Activated B cell treated with CpG ODN at 0.5 μM for 24 hours (primary cell): ENCODE measurements at regions not wholly inside any gene's neighbourhood (a gene's known extent, or its start where the extent isn't known, plus 50 kb on each side); places are given as distances from the start of the nearest gene placed in this dataset.

ENCODE experiments used
- ATAC-seq: fragments of 200-7000 bp; cut with Tn5 transposase; one replicate; pipeline ENCODE4 v1.10.0; 2021; ENCODE audit warnings: low read depth, mild to moderate bottlenecking, moderate library complexity
- CTCF ChIA-PET: fragments of 350-600 bp; sonication (Branson Sonifier 250); formaldehyde crosslinking; loops from one replicate; lab custom pipeline; 2021; ENCODE audit warnings: antibody characterized with exemption; lab: Charles Lee
- POLR2A ChIA-PET: fragments of 350-600 bp; sonication (Branson Sonifier 250); formaldehyde crosslinking; loops from one replicate; lab custom pipeline; 2021; ENCODE audit warnings: antibody characterized with exemption; lab: Charles Lee
- DNase-seq: peaks from one replicate; pipeline ENCODE4 v3.0.0; 2022
- H3K27ac Mint-ChIP-seq: one replicate; pipeline ENCODE4 v1.8.0; 2020; ENCODE audit warnings: mixed read lengths
- H3K27me3 Mint-ChIP-seq: one replicate; pipeline ENCODE4 v1.8.0; 2021; ENCODE audit warnings: mixed read lengths
- H3K36me3 Mint-ChIP-seq: one replicate; pipeline ENCODE4 v1.8.0; 2021; ENCODE audit warnings: low read depth, mixed read lengths
- H3K4me1 Mint-ChIP-seq: one replicate; pipeline ENCODE4 v1.8.0; 2021; ENCODE audit warnings: mixed read lengths
- H3K4me3 Mint-ChIP-seq: one replicate; pipeline ENCODE4 v1.8.0; 2020; ENCODE audit warnings: mild to moderate bottlenecking, mixed read lengths
- H3K9me3 Mint-ChIP-seq: one replicate; pipeline ENCODE4 v1.8.0; 2020; ENCODE audit warnings: mixed read lengths
- intact Hi-C: fragments of 100-400 bp; cut with micrococcal nuclease; formaldehyde crosslinking; loops from one replicate; pipeline ENCODE4 v1.15.1; 2024
- TF ChIP-seq, protein P1 (sequence below): fragments of 200-600 bp; IDR thresholded peaks from one replicate; pipeline ENCODE4 v1.8.0; 2022; ENCODE audit warnings: antibody characterized with exemption, mild to moderate bottlenecking

DNA sequence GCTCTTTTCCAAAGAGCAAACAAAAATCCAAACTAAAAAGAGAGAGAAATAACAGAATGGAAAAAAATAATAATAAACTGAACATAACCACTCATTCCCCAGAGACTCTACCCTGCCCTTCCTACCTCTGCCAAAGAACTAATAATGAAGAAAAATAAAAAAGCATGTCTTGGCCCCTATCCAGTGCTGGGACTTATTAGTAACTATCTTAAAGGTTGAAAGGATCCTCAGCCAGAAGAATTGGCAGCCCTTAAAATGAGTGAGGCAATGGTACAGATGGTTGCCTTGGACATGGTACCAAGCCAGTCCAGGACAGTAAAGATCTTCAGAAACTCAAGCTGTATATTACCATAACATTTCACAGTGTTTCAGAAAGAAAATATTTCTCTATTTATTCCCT lies 279.3 kb downstream of the HACE1 start:
- POLR2A ChIA-PET, result no interaction called here
- no peak overlapping the region for H3K4me3 Mint-ChIP-seq
- H3K9me3 Mint-ChIP-seq, result peaks cover 3% of the 10 kb centered on the region
- ATAC-seq, result no peak
- no peaks in the 10 kb centered on the region for H3K27me3 Mint-ChIP-seq
- intact Hi-C loops, result no loop called here
- DNase-seq, result no peak
- no peak overlapping the region for H3K27ac Mint-ChIP-seq
- CTCF ChIA-PET, result no interaction called here
- H3K36me3 Mint-ChIP-seq, result no peaks in the 10 kb centered on the region
- H3K4me1 Mint-ChIP-seq, result no peaks in the 10 kb centered on the region
- TF ChIP-seq, protein P1, sequence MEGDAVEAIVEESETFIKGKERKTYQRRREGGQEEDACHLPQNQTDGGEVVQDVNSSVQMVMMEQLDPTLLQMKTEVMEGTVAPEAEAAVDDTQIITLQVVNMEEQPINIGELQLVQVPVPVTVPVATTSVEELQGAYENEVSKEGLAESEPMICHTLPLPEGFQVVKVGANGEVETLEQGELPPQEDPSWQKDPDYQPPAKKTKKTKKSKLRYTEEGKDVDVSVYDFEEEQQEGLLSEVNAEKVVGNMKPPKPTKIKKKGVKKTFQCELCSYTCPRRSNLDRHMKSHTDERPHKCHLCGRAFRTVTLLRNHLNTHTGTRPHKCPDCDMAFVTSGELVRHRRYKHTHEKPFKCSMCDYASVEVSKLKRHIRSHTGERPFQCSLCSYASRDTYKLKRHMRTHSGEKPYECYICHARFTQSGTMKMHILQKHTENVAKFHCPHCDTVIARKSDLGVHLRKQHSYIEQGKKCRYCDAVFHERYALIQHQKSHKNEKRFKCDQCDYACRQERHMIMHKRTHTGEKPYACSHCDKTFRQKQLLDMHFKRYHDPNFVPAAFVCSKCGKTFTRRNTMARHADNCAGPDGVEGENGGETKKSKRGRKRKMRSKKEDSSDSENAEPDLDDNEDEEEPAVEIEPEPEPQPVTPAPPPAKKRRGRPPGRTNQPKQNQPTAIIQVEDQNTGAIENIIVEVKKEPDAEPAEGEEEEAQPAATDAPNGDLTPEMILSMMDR, result no peak

DNA sequence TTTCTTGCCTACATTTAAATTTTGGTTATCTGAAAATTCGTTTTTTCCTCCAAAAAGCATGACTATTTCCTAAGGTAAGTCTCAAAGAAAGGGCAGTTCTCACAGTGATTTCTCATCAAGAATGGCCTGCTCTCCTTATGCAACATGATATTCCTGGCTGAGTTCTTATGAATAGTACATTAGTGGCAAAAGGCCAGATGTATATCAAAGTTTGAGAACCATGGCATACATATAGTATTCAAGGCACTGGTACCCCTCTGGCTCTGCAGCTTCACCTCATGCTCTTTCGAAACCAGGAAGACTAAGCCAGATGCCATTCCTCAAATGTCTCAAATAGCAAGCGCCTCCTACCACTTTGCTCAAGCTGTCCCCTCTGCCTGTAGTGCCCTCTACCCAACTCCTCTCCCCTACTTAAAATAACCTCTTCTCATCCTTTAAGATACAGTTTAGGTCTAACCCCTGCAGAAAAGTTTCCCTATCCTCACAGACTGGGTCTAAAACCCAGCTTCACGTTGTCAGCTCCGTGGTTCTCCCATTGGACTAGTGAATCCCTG lies 280.3 kb downstream of the HACE1 start:
- Mint-ChIP-seq H3K36me3 (no peaks in the 10 kb centered on the region), H3K27ac (no peak overlapping the region), H3K27me3 (no peaks in the 10 kb centered on the region), H3K4me1 (no peaks in the 10 kb centered on the region), H3K4me3 (no peak overlapping the region), H3K9me3 (peaks cover 3% of the 10 kb centered on the region)
- no peak for ATAC-seq
- no peak for DNase-seq
- TF ChIP-seq, protein P1, result no peak
- intact Hi-C loops, result no loop called here
- CTCF ChIA-PET, result no interaction called here
- POLR2A ChIA-PET, result no interaction called here

DNA sequence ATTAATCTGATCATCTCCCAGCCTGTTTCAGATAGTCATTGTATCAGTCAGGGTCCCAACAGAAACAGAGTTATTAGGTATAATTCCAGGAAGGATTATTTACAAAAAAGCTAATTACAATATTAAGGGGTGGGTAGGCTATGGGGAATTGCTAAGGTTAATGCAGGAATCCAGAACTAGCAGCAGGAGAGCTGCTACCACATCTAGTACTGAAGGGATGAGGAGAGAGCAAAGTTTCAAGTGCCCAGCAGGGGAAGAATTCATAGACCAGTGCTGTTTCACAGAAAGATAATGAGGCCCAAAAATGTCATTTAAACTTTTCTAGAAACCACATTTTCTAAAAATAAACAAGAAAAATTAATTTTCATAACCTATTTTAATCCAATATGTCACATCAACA lies 284.2 kb downstream of the HACE1 start:
- no peak for ATAC-seq
- H3K9me3 Mint-ChIP-seq, result no peaks in the 10 kb centered on the region
- H3K27ac Mint-ChIP-seq, result no peak overlapping the region
- no peaks in the 10 kb centered on the region for H3K27me3 Mint-ChIP-seq
- no peaks in the 10 kb centered on the region for H3K4me1 Mint-ChIP-seq
- TF ChIP-seq, protein P1, result no peak
- ChIA-PET CTCF (no interaction called here), POLR2A (no interaction called here)
- H3K4me3 Mint-ChIP-seq, result no peak overlapping the region
- intact Hi-C loops, result no loop called here
- H3K36me3 Mint-ChIP-seq, result no peaks in the 10 kb centered on the region
- no peak for DNase-seq

DNA sequence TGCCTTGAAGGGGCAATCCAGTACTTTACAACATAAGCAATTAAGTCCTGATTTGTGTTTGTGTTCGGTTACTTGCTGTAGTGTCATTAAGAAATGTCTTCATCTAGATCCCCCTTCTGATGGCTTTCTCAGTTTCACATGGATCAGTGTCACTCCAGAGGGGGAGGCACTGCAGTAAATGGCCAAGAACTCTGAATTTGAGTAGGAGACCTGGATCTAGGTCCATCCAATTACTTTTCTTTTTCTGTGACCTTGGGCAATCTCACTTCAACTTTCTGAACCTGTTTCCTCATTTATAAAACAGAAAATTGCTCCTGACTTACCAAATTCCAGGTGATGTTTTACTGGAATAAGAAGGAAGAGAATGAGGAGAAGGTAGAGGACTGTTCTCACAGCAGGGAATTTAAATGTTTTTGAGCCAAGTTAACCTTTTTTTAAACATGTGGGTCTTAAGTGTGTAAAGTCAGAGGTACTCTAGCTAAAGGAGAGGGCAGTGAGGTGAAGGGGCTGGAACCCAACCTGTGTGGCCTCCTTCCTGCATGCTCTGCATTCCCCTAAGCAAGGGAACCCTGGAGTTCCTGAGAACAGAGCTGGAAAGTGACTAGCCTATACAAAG lies 285.5 kb downstream of the HACE1 start:
- ATAC-seq (no peak), DNase-seq (no peak)
- Mint-ChIP-seq H3K4me3 (no peak overlapping the region), H3K36me3 (no peaks in the 10 kb centered on the region), H3K9me3 (no peaks in the 10 kb centered on the region), H3K27me3 (no peaks in the 10 kb centered on the region), H3K27ac (no peak overlapping the region), H3K4me1 (no peaks in the 10 kb centered on the region)
- ChIA-PET POLR2A (no interaction called here), CTCF (no interaction called here)
- intact Hi-C loops, result no loop called here
- TF ChIP-seq, protein P1, result no peak

DNA sequence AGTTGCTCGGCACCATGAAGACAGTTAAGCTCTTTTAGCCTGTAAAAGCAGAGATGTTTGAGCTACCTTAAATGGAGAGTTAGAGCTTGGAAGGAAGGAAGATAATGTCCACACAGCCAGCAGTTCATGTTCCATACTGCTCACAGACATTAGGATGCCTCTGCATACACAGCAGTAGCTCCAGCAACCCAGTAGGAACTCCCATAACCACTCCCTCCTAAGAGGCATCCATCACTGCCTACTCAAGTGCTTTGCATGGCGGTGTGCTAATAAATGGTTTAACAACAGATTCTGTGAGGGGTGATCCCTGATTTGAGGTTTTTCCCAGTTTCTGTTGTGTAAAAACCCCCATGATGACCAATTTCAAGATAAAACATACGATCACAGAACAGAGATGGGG lies 286.4 kb downstream of the HACE1 start:
- POLR2A ChIA-PET, result no interaction called here
- no peaks in the 10 kb centered on the region for H3K27me3 Mint-ChIP-seq
- no peaks in the 10 kb centered on the region for H3K36me3 Mint-ChIP-seq
- TF ChIP-seq, protein P1, result no peak
- DNase-seq (no peak), ATAC-seq (no peak)
- no peaks in the 10 kb centered on the region for H3K9me3 Mint-ChIP-seq
- H3K27ac Mint-ChIP-seq, result no peak overlapping the region
- intact Hi-C loops, result no loop called here
- H3K4me1 Mint-ChIP-seq, result no peaks in the 10 kb centered on the region
- CTCF ChIA-PET, result no interaction called here
- H3K4me3 Mint-ChIP-seq, result no peak overlapping the region
